HT1080 (cell line): ENCODE measurements at regions not wholly inside any gene's neighbourhood (a gene's known extent, or its start where the extent isn't known, plus 50 kb on each side); places are given as distances from the start of the nearest gene placed in this dataset.
"Not testable (repeated sequence)": the region's sequence is repeated elsewhere in the genome, so short reads cannot be mapped to it uniquely, and the experiment has no call there.

ENCODE experiments used
- DNase-seq: peaks from one replicate; pipeline ENCODE4 v3.0.0-alpha.2; 2015; ENCODE audit warnings: low read depth

GRCh38 chr1:120941066-120941465, 51.5 kb downstream of the PPIAL4A start:
- DNase-seq, result not testable (repeated sequence)

DNA sequence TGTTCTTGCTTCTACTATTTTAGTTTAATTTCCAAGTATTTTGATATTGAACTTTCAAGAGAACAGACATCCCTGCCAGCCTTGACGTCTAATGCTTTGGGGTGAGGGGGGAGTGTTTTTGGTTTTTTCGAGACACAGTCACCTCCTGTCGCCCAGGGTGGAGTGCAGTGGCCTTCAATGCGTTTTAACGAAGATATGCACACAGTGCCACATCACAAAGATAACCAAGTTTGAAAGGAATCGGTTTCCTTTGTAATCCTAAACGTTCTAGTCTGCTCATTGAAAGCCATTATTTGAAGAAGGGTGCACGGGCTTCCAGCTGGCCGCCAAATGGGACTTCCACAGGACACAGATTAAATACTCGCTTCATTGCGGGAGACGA, 52.3 kb downstream of the PPIAL4A start:
- not testable (repeated sequence) for DNase-seq

DNA sequence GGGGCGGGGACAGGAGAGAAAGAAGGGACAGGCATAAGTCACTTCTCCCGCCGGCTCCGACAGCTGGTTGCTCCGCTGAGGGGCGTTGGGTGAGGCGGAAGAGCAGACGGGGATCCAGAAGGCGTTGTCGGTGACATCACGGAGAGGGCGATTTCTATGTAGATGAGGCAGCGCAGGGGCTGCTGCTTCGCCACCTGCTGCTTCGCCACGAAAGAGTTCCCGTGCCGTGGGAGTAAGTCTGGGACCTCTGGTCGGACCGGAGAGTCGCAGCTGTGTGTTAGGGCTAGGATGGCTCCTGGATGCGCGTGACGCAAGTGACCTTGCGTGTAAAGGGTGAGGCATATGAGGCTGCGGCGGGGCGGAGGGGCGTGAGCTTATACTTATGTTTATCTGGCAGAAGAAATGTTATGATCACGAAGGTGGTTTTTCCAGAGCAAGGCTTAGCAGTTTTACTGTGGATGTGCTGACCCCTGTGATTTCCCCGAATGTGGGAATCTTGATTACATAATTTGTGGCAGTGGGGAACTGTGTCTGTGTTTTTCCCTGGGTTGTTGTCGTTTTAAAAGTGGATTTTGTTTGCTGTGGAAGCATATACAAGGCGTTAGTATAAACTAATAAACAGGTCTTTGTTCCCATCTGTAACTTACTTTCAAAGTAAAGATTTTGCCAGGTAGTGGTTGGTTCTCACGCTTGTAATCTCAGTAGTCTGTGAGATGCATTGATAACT, 52.8 kb downstream of the PPIAL4A start:
- not testable (repeated sequence) for DNase-seq

DNA sequence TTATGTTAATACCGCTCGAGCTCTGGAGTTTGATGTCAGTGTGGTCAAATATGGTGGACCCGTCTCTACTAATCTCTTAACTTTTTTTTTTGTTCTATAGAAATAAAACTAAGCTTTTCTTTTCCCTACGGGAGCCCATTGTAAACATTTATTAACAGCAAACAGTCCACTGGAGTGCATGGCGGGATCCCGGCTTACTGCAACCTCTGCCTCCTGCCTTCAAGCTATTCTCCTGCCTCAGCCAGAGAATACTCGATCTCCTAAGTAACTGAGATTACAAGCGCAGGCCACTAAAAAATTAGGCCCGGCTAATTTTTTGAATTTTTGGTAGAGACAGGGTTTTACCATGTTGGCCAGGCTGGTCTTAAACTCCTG, 53.4 kb downstream of the PPIAL4A start:
- DNase-seq, result not testable (repeated sequence)

DNA sequence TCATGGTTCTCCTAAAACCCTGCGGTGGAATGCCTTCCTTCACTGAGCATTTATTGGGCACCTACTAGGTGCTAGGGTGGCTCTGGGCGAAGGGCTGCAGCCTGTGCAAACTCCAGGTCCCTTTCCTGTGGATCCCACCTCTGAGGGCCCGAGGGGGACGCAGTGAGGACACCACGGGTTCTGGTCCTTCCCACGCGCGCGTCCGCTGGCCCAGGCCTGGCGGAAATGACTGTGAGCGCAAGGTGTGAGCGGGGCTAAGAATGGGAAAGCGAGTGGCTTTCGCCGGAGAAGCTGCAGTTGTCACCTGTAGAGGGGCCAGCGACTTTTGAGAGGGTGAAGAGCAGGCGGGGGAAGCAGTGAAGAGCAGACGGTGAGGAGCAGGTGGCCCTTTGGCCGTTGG, 55.1 kb downstream of the PPIAL4A start:
- DNase-seq, result not testable (repeated sequence)

- not testable (repeated sequence) for DNase-seq
Observed at GRCh38 chr1:120945122-120945521, 55.6 kb downstream of the PPIAL4A start.

GRCh38 chr1:120947114-120947513, 57.5 kb downstream of the PPIAL4A start:
- DNase-seq, result not testable (repeated sequence)

- not testable (repeated sequence) for DNase-seq
Observed at GRCh38 chr1:120949724-120950123, 60.2 kb downstream of the PPIAL4A start.

DNA sequence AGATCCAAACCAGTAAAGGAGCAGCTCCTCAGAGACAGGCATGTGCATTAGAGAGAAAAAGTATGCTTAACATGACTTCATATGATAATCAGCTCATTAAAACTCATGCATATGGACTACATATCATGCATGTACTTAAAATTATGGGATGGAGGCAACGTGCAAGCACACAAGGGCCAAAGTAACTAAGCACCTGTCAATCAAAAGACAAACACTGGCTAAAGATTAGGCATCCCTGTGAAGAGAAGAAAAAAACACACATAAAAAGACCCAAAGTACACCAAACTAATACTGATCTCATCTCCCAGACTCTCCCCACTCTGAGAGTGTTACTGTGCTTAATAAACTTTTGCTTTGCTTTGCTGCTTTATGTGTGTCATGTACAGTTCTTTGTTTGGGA, 61.1 kb downstream of the PPIAL4A start:
- DNase-seq, result not testable (repeated sequence)

- DNase-seq, result not testable (repeated sequence)
Observed at GRCh38 chr1:120951100-120951499, 61.5 kb downstream of the PPIAL4A start.

GRCh38 chr1:120952207-120952870, 62.8 kb downstream of the PPIAL4A start:
- DNase-seq, result not testable (repeated sequence)

- not testable (repeated sequence) for DNase-seq
Observed at GRCh38 chr1:120952871-120953265, 63.3 kb downstream of the PPIAL4A start.

GRCh38 chr1:120954736-120955135, 65.2 kb downstream of the PPIAL4A start:
- DNase-seq, result no peak

GRCh38 chr1:120955961-120956360, 66.4 kb downstream of the PPIAL4A start:
- DNase-seq, result not testable (repeated sequence)

GRCh38 chr1:120966018-120966417, 76.4 kb downstream of the PPIAL4A start:
- peak; percentile 25 for DNase-seq

- DNase-seq, result peak; percentile 74
Observed at GRCh38 chr1:120972863-120973262, 83.3 kb downstream of the PPIAL4A start.

- DNase-seq, result not testable (repeated sequence)
Observed at GRCh38 chr1:120973836-120974235, 84.3 kb downstream of the PPIAL4A start.

DNA sequence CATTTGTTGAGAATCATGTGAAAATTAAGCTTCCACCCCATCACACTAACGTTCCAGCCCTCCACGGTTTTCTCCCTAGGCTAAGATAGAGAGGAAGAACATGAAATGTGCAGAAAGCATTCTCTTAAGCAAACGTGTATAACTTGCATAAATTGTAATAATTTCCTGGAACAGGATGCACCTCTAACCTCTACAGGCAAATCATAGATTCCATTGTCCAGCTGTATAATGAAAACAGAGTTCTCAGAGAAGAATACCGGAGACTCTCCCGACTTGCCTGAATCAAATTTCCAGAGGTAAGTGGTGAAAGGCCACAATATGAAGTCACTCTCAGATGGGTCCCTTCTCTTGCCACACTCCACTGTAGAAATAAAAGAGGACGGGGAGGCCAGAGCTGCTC, 87.7 kb downstream of the PPIAL4A start:
- not testable (repeated sequence) for DNase-seq

- not testable (repeated sequence) for DNase-seq
Observed at GRCh38 chr1:120981489-120982094, 92.0 kb downstream of the PPIAL4A start.

DNA sequence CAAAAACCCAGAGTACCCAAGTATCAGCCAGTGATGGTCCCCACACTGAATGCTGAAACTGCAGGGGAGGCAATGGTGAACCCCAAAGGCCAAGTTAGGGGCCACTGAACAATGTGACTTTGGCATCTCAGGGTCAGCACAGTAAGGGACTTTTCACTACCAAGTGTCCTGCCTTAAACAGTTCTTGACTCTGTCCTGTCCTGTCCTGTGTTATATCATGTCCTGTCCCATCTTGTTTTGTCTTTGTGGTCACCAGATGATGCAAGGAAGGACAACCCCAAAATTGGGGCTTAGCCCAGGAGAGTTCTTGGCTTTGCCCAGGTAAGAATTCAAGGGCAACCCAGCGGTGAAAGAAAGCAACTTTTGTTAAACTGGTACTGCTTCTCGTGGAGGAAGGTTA, 105.0 kb downstream of the PPIAL4A start:
- not testable (repeated sequence) for DNase-seq

GRCh38 chr1:120995025-120995424, 105.5 kb downstream of the PPIAL4A start:
- not testable (repeated sequence) for DNase-seq

DNA sequence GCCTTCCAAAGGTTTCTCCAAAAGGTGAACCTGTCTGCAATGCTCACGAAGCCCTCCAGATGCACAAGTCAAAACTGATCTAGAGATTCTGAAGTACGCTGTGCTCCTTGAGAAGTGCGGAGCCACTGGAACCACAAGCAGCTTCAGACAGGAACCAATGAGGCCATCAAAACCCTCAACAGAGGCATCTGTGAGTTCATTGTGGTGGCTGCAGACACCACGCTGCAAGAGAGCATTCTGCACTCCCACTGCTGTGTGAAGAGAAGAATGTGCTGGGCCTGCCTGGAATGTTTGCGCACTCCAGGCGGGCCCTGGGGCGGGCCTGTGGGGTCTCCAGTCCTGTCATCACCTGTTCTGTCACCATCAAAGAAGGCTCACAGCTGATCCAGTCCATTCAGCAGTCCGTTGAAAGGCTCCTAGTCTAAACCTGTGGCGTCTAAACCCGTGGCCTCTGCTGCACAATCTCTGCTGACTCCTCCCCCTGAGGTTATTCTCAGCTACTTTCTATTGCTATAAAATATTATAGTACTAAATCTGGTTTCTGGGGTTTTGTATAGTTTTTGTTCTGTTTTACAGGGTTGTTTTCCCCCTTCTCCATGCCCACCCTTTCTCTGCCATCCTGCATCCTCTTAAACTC, 111.6 kb downstream of the PPIAL4A start:
- not testable (repeated sequence) for DNase-seq
